ENCODE measurements at regions not wholly inside any gene's neighbourhood (a gene's known extent, or its start where the extent isn't known, plus 50 kb on each side); places are given as distances from the start of the nearest gene placed in this dataset.

DNA sequence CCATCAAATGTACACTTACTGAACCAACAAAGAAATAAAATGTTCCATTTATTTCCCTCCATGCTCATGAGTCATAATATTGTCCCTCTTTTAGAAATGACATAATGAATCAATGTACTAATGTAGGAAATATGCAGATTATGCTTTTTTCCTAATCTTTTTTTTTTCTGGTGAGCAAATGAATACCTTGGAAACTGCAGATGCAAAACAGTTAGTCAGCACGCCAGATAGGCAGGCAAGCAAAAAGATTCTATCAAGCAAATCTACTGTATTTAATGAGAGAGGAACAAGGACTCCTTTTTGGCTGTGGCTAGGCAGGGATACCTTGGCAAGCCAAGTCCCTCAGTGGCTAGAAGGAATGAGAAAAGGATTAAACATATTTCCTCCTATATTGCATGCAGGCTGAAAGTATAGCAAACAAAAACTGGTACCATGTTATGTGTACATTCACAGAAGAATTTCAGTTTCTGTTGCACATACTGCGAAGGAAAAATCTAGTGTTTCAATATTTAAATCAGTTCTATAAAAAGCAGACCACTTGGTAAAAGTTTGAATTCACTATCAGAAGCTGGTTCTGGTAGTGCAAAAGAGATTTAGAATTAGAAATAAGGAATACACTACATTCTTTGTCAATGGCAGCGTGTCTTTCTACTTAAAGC lies 605.4 kb downstream of the TLE1 start:
- no peaks in the 10 kb centered on the region for H3K9me2 ChIP-seq (replicated peaks; ENCODE audit: control insufficient read depth, low read length)
- H3K27me3 ChIP-seq (ENCODE audit: control insufficient read depth, low read length), result no peaks in the 10 kb centered on the region
- no peaks in the 10 kb centered on the region for H3K4me1 ChIP-seq (ENCODE audit: control insufficient read depth, low read length)
- TF ChIP-seq CTCF (IDR thresholded peaks at IDR 0.05; ENCODE audit: low read depth, low read length, poor library complexity, severe bottlenecking), result no peak
- TF ChIP-seq EZH2phosphoT487 (IDR thresholded peaks at IDR 0.05; ENCODE audit: borderline replicate concordance, low read length), result no peak
- H3K36me3 ChIP-seq (ENCODE audit: control insufficient read depth, low read length), result no peaks in the 10 kb centered on the region
- no peaks in the 10 kb centered on the region for H3F3A ChIP-seq (ENCODE audit: control insufficient read depth, insufficient read depth)
- no peak overlapping the region for H3K27ac ChIP-seq (ENCODE audit: low read depth, low read length)
- H3K4me3 ChIP-seq (ENCODE audit: low read length), result no peak overlapping the region
- H3K4me2 ChIP-seq (ENCODE audit: low read length), result no peak overlapping the region
- H4K20me1 ChIP-seq (ENCODE audit: control insufficient read depth, insufficient read depth, low read depth, low read length), result no peaks in the 10 kb centered on the region
- H3K9me3 ChIP-seq (ENCODE audit: control insufficient read depth, insufficient read depth, low read length), result no peaks in the 10 kb centered on the region
- no peaks in the 10 kb centered on the region for H3K79me2 ChIP-seq (ENCODE audit: control insufficient read depth, low read length)

- H3K4me1 ChIP-seq (ENCODE audit: control insufficient read depth, low read length), result no peaks in the 10 kb centered on the region
- no peaks in the 10 kb centered on the region for H3K36me3 ChIP-seq (ENCODE audit: control insufficient read depth, low read length)
- no peaks in the 10 kb centered on the region for H3K9me3 ChIP-seq (ENCODE audit: control insufficient read depth, insufficient read depth, low read length)
- TF ChIP-seq EZH2phosphoT487 (IDR thresholded peaks at IDR 0.05; ENCODE audit: borderline replicate concordance, low read length) (no peak), CTCF (IDR thresholded peaks at IDR 0.05; ENCODE audit: low read depth, low read length, poor library complexity, severe bottlenecking) (no peak)
- H3K9me2 ChIP-seq (replicated peaks; ENCODE audit: control insufficient read depth, low read length), result no peaks in the 10 kb centered on the region
- no peak overlapping the region for H3K27ac ChIP-seq (ENCODE audit: low read depth, low read length)
- no peak overlapping the region for H3K4me3 ChIP-seq (ENCODE audit: low read length)
- no peaks in the 10 kb centered on the region for H4K20me1 ChIP-seq (ENCODE audit: control insufficient read depth, insufficient read depth, low read depth, low read length)
- H3F3A ChIP-seq (ENCODE audit: control insufficient read depth, insufficient read depth), result no peaks in the 10 kb centered on the region
- H3K79me2 ChIP-seq (ENCODE audit: control insufficient read depth, low read length), result no peaks in the 10 kb centered on the region
- no peaks in the 10 kb centered on the region for H3K27me3 ChIP-seq (ENCODE audit: control insufficient read depth, low read length)
- H3K4me2 ChIP-seq (ENCODE audit: low read length), result no peak overlapping the region
These were observed 606.3 kb downstream of the TLE1 start for GRCh38 chr9:81083067-81083466.

DNA sequence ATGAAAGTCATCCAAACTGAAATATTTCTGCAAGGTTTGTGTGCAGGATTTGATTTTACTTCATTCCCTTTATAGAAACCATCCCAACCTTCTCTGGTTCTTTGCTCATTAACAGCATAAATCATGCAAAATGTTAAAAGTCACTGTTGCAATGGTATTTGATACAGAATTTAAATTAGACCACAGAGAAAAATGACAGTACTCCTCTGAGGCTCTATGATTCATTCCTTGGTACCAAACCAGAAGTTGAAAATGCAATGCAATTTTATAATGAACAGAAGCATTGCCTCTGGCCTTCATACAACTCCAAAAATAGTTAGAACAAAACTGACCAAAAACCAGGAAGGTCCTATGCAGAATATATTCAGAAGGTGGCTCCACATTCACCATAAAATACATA lies 607.1 kb downstream of the TLE1 start:
- Histone ChIP-seq H3K27ac (ENCODE audit: low read depth, low read length) (no peak overlapping the region), H3K9me2 (replicated peaks; ENCODE audit: control insufficient read depth, low read length) (no peaks in the 10 kb centered on the region), H3K4me1 (ENCODE audit: control insufficient read depth, low read length) (no peaks in the 10 kb centered on the region), H4K20me1 (ENCODE audit: control insufficient read depth, insufficient read depth, low read depth, low read length) (no peaks in the 10 kb centered on the region), H3K4me2 (ENCODE audit: low read length) (no peak overlapping the region), H3K36me3 (ENCODE audit: control insufficient read depth, low read length) (no peaks in the 10 kb centered on the region), H3K27me3 (ENCODE audit: control insufficient read depth, low read length) (no peaks in the 10 kb centered on the region), H3K4me3 (ENCODE audit: low read length) (no peak overlapping the region), H3K9me3 (ENCODE audit: control insufficient read depth, insufficient read depth, low read length) (no peaks in the 10 kb centered on the region), H3K79me2 (ENCODE audit: control insufficient read depth, low read length) (no peaks in the 10 kb centered on the region), H3F3A (ENCODE audit: control insufficient read depth, insufficient read depth) (no peaks in the 10 kb centered on the region)
- TF ChIP-seq CTCF (IDR thresholded peaks at IDR 0.05; ENCODE audit: low read depth, low read length, poor library complexity, severe bottlenecking) (no peak), EZH2phosphoT487 (IDR thresholded peaks at IDR 0.05; ENCODE audit: borderline replicate concordance, low read length) (no peak)
